Glomerular visceral epithelial cell (primary cell): ENCODE measurements at regions not wholly inside any gene's neighbourhood (a gene's known extent, or its start where the extent isn't known, plus 50 kb on each side); places are given as distances from the start of the nearest gene placed in this dataset.

Experiments
- DNase-seq: peaks from one replicate; pipeline ENCODE4 v3.0.0-alpha.2; 2016; ENCODE audit errors: extremely low spot score

DNA sequence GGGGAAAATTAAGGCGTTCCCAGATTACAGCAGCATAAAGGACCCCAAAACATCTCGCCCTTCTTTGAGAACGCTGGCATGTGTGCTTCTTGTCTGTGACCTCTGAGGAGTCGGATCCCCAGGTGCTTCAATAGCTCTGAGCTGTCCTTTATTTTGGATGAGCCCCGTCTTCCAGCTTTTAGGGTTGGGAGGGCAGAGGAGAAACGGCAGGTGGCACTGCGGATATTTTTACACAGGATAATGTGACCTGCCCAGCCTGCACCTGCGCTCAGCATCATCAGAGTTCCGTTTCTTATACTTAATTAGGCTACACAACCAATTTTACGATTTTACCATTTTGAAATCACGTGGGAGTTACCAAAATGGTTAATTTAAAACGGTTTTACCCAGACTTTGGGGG is 147.7 kb upstream of the RPS6KA2 start:
- no peak for DNase-seq

DNA sequence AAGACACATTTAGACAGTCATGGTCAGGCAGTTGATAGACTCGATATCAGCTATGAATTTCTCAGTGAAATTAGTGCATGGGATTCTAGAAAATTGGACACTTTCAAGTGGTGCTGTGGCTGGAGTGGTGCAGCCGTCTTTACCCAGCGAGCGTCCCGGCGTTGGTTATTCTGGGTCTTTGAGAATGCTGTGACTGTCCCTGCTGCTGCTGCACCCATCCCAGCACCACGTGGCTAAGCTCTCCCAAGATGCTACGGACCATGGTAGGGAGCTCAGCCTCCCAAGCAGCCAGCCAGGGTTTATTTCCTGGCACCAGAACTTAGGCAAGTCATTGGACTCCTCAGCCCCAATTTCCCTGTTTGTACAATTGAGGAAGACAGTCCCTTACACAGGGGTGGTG is 147.2 kb upstream of the RPS6KA2 start:
- no peak for DNase-seq

- no peak for DNase-seq
Measured at GRCh38 chr6:166772518-166772917, 145.5 kb upstream of the RPS6KA2 start.

- DNase-seq = no peak
Measured at GRCh38 chr6:166771701-166772100, 144.7 kb upstream of the RPS6KA2 start.

GRCh38 chr6:166770216-166771116 is 143.4 kb upstream of the RPS6KA2 start:
- DNase-seq = no peak

GRCh38 chr6:166769648-166770047 is 142.6 kb upstream of the RPS6KA2 start:
- no peak for DNase-seq

- DNase-seq = no peak
Measured at GRCh38 chr6:166768761-166769160, 141.7 kb upstream of the RPS6KA2 start.

GRCh38 chr6:166767230-166767629 is 140.2 kb upstream of the RPS6KA2 start:
- DNase-seq = no peak

- no peak for DNase-seq
Measured at GRCh38 chr6:166766769-166767168, 139.7 kb upstream of the RPS6KA2 start.

DNA sequence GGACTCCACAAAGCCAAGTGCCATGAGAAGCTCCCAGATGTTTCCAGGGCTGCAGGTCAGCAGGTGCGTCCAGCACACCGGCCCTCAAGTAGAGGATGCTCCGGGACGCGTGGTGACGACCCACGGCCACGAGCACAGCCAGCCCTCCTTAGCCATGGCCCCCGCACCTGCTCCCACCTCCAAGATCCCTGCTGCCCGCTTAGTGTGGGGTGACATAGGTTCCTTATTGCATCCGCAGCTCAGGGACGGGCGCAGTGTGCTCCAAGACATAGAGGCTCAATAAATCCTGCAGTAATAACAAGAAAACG is 138.1 kb upstream of the RPS6KA2 start:
- DNase-seq = no peak

GRCh38 chr6:166764473-166765233 is 137.6 kb upstream of the RPS6KA2 start:
- no peak for DNase-seq

- DNase-seq = no peak
Measured at GRCh38 chr6:166763606-166764472, 136.8 kb upstream of the RPS6KA2 start.

- DNase-seq = no peak
Measured at GRCh38 chr6:166761801-166762200, 134.8 kb upstream of the RPS6KA2 start.

- DNase-seq = peak; percentile 15
Measured at GRCh38 chr6:166760288-166760687, 133.2 kb upstream of the RPS6KA2 start.

- no peak for DNase-seq
Measured at GRCh38 chr6:166758136-166758704, 131.2 kb upstream of the RPS6KA2 start.

GRCh38 chr6:166757232-166758135 is 130.4 kb upstream of the RPS6KA2 start:
- peak; percentile 35 for DNase-seq

GRCh38 chr6:166754218-166755030 is 127.4 kb upstream of the RPS6KA2 start:
- DNase-seq = no peak

DNA sequence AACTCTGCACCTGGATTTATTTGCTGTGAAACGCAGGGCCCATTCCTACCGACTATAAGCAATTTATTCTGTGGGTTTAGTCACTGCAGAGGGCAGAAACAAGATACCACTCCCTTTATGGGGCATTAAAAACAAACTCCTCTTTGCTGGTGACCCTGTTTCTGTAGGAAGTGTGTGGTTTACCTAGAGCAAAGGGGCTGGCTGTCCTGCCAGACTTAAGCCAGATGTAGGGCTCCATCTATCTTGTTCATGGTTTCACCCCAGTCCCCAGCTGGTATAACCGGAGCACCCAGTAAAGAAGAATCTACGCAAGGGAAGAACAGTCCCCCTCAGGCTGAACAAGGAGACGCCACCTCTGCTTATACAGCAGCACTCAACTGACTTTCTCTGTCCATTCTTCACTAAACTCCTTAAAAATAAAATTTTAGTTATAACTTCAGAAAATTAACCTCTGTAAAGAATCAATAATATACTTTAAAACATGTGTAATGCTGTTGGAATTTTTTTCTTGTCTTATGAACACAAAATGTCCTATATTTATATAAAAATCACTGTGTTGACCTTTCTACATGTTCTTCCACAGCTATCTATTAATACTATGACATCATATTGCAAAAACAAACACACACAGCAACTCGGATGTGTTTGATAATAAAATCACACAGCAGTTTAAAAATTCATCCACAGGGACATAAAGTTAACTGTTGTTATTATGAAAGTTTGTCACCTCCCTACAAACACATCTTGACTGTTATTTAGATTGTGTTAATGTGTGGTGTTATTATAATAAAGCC is 126.1 kb upstream of the RPS6KA2 start:
- no peak for DNase-seq

- no peak for DNase-seq
Measured at GRCh38 chr6:166752097-166752496, 125.0 kb upstream of the RPS6KA2 start.
